SJCRH30 (cell line): ENCODE measurements at regions not wholly inside any gene's neighbourhood (a gene's known extent, or its start where the extent isn't known, plus 50 kb on each side); places are given as distances from the start of the nearest gene placed in this dataset.
A peak's percentile ranks its signal among the peaks of the same experiment; 100 is the strongest.

Experiments used
- DNase-seq, 2 experiments: peaks; one replicate each; pipeline ENCODE4 v3.0.0-alpha.2; 2015 to 2020
- H3K27ac ChIP-seq: fragments of 250-450 bp; sonication (Bioruptor Pico); 2 replicates; pipeline ENCODE4 v1.5.1; 2020; ENCODE audit warnings: mild to moderate bottlenecking, moderate library complexity
- H3K27me3 ChIP-seq: fragments of 250-450 bp; sonication (Bioruptor Pico); 2 replicates; pipeline ENCODE4 v1.5.1; 2020; ENCODE audit warnings: mild to moderate bottlenecking, moderate library complexity
- H3K36me3 ChIP-seq: fragments of 250-450 bp; sonication (Bioruptor Pico); 2 replicates; pipeline ENCODE4 v1.5.1; 2020; ENCODE audit warnings: mild to moderate bottlenecking, moderate library complexity
- H3K4me1 ChIP-seq: fragments of 250-450 bp; sonication (Bioruptor Pico); 2 replicates; pipeline ENCODE4 v1.5.1; 2020; ENCODE audit warnings: mild to moderate bottlenecking, moderate library complexity
- H3K4me3 ChIP-seq: fragments of 250-450 bp; sonication (Bioruptor Pico); 2 replicates; pipeline ENCODE4 v1.5.1; 2020; ENCODE audit warnings: mild to moderate bottlenecking, moderate library complexity
- H3K9me3 ChIP-seq: fragments of 250-450 bp; sonication (Bioruptor Pico); replicated peaks from 2 replicates; pipeline ENCODE4 v1.5.1; 2020; ENCODE audit warnings: mild to moderate bottlenecking, moderate library complexity

DNA sequence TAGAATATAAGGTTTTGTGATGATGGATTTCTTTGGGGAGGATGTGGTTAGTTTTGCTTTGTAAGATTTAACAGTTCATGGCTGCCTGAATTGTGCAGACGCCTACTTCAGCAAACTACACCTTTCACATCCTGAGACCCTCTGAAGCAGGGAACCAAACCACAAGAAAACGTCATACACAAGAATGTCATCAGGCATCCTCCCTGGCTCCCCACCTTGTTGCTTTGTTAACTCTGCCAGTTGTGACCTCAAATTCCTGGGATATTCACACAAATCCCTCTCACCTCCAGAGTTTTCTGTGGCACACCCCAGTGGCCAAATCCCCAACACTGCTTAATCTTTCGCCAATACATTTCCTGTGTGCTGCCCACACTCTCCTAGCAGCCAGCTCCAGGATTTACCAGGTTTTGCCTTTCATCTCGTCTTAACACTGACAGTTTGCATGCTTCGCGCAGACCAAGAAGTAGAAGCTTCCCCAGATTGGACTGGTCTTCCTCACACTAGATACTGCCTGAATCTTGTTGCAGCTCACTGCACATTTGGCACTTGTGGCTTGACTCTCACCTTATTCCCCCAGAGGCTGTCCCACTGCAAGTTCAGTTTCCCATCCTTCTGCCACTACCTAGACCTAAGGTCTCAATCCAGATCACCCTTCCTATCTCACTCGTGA, 51.1 kb upstream of the CTTNBP2NL start:
- no peak overlapping the region for H3K4me3 ChIP-seq
- peak; percentile 33 to 40 for DNase-seq
- H3K27me3 ChIP-seq: no peaks in the 10 kb centered on the region
- no peaks in the 10 kb centered on the region for H3K36me3 ChIP-seq
- H3K27ac ChIP-seq: no peak overlapping the region
- H3K9me3 ChIP-seq: peaks cover 2% of the 10 kb centered on the region; the same call in 1 of the 2 replicates
- peaks cover 15% of the 10 kb centered on the region for H3K4me1 ChIP-seq
